ENCODE measurements at regions not wholly inside any gene's neighbourhood (a gene's known extent, or its start where the extent isn't known, plus 50 kb on each side); places are given as distances from the start of the nearest gene placed in this dataset.

DNA sequence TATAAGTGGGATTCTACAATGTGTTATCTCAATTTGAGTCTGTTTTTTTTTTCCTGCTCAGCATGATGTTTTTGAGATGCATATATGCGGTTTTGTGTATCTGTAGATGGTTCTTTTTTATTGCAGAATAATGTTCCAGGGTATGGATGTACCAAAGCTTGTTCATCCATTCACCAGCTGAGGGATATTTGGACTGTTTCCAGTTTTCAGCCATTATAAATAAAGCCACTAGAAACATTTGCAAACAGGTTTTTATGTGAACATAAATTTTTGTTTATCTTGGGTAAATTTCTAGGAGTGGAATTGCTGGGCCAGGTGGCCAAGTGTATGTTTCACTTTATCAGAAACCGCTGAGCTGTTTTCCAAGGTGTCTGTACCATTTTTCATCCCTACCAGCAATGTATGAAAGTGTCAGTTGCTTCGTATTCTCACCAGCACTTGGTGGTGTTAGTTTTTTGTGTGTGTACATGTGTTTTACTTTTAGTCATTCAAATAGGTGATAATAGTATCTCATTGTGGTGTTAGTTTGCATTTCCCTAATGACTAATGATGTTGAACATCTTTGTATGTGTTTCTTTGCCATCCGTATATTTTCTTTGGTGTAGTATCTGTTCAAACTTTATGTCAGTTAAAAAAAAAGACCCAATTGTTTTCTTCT lies 124.2 kb downstream of the CEBPB start:
- no peak for DNase-seq

DNA sequence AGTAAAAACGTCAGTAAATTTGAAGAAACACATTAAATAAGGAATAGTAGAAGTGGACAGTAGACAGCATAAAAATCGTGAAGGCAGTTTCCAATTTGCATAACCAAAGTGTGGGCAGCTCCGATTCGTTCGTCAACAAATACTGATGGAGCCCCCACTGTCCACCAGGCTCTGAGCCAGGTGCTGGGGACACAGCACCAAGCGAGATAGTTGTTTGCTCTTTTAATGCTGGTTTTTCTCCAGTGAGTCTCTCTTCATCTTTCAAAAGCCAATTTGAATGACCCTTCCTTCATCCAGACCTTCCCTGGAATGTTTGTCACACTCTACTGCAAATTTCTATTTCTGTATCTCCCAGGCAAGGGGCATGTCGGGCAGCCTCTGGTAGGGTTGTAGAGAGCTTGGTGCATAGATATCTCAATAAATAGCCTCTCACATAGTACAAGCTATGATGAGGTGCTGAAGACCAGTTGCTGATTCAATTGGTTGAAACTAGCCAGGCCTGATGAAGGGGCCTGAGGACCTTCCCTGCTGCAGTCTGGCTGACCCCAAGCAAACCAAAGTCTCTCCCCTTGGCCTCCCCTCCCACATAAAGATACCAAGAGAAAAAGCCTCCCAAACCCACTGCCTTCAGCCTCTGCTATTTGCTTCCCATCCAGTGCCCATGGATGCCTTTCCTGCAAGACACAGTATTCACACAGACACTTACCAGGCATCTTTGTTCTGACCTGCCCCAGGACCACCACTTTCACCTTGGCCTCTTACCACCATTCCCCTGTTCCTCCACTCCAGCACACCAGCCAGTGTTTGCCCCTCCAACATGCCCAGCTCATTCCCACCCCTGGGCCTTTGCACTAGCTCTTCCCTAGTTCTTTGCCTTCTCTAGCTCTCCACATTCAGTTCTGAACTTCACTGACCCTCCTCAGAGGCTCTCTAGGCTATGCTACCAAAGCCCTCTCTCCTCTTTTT lies 125.2 kb downstream of the CEBPB start:
- no peak for DNase-seq

DNA sequence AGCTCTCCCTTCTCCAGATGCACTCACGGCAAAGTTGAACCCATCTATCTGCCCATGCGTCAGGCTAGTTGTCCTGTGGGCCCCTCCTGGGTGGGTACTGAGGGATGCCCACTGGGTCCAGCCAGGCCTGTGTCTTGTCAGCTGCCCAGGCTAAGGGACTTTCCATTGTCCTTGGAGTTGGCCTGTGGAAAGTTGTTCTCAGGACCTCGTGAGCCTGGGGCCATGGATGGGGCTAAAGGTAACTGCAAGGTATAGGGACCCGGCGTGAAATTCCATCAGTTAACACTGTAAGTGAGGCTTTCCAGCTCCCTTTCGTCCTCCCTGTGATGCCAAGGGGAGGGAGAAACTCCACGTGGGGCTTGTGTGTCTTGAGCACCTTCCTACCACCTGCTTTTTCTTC lies 126.5 kb downstream of the CEBPB start:
- DNase-seq: no peak

DNA sequence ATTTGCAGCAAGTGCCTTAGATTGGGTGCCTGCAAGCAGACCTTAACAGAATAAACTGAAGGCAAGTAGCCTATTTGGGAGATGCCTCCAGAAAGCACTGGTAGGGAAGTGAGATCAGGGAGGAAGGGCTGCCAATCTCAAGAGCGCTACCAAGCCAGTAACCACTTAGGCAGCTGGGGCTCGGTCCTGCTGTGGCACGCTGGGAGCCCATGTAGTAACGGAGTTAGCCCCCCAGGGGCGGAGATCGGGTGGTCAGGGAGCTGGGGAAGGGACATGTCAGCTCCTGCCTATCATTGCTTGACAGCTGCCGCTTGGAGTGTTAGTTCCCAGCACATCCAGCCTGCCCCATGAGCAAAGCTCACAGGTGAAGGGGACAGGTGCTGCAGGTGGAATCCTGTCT lies 127.0 kb downstream of the CEBPB start:
- DNase-seq: no peak

DNA sequence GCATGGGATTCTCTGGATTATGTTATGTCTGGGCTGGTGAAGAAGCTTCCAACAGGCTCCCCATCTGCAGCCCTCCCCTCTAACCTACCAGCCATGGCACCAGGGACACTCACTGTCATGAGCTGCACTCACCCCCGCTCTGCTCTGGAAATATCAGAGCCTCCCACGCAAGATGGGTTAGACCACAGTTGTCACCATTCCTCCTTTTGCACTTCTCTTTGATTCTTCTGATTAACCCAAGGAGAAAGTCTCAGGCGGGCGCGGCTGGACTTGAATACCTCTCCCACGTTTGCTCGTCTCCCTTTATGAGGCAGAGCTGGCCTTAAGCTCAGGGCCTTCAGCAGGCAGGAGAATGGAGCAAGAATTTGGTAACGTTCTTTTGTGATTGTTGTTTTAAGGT lies 128.1 kb downstream of the CEBPB start:
- no peak for DNase-seq

DNA sequence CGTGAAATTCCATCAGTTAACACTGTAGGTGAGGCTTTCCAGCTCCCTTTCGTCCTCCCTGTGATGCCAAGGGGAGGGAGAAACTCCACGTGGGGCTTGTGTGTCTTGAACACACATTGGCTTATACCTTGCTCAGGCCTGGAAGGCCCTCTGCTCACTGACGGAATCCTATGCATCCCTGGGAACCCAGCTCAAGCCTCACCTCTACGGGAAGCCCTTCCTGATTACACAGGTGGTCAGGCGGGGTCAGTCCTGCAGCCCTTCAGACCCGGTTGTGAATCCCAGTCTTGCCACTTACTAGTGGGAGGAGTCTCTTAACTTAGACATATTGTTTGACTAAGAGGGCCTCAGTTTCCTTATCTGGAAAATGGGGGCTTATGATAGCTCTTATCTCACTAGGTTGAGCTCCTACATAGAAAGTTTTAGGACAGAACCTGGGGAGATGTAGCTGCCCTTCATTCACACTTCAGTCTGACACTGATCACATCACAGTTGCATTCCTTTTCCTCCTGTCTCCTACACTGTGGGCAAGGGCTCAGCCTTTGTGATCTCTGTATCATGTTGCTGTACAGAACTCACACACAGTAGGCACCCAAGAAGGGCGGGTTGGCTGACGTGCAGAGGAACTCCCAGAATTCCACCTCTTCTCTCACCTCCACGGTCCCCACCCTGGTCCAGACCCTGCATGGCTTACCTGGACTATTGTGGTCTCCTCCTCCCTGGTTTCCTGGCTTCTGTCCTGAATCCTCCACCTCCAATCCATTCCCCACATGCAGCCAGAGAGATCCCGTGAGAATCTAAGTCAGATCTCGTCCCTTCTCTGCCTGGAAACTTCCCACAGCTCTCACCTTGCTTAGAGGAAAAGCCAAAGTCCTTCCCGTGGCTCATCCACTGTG lies 129.6 kb downstream of the CEBPB start:
- DNase-seq: no peak

DNA sequence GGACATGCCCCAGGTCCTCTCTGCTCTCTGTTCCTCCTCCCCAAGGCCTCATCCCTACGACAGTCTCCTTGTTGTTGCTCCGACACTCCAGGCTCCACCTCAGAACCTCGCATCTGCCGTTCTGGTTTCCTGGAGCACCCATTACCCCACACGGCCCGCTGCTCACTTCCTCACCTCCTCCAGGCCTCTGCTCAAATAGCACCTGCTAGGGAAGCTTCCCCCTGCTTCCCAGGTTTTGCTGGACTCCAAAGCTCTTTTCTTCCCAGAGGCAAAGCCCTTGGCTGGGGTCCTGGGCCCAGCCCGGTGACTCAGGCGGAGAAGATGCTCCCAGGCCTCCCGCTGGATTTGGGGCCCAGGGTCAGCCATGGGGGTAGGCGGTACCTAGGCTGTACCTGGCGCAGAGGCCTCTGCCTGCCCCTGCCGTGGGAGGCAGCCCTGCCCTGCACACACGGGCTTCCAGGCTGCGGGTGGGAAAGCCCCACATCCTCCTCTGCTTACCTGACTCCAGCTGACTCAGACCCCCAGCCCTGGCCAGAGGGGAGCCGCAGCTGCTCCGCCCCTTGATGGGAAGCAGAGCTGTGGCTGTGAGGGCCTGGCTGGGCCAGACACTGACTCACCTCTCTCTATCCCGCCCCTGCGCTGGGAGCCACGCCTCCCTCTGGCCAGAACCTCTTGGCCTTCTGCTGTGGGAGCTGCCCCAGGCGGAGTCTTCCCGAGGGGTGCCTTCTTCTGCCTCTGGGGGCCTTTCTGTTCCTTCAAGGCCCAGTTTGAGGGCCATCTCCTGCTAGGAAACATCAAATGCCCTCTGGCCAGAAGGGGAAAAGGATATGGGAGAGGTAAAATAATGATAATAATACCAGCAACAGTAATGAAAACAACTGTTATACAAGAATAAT lies 130.5 kb downstream of the CEBPB start:
- DNase-seq: no peak

DNA sequence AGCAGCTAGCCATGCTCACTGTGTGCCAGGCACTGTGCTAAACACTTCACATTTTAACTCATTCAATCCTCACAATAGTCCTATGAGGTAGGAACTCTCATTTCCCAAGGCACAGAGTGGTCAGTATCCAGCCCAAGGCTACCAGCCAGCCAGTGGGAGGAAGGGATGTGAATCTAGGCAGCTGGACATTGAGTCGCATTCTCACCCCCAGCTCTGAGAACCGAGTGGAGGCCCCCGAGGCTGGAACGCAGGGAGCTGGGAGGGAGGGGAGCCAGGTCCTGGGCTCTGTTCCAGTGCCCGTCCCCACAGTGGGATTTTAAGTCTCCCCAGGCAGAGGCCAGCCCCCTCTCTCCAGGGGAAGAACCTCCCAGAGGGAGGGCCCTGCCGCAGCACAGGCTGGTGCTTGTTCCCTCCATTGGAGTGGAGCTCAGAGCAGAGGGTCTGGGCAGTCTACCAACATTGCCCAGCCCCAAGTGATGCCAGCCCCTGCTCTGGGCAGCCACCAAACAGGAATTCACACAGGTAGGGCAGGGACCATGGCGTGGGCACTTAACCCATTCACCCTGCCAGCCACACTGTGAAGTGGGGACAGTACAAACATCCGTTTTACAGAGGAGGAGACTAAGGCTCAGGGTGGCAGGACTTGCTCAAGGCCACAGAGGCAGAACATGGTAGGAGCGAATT lies 131.3 kb downstream of the CEBPB start:
- no peak for DNase-seq

DNA sequence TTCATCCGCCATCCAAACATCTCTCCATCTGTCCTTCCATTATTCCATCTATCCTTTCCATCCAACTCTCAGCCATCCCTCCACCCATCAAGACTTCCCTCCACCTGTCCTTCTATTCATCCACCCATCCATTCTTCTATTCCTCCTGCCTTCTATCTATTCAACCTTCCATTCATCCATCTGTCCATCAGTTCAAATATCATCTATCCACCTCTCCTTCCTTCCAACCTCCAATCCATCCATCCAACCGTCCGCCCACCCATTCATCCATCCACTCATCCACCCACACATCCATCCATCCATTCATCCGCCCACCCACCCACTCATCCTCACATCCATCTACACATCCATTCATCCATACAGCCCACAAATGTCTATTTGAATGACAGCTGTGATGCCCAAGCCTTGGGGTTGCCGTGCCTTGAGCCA lies 132.1 kb downstream of the CEBPB start:
- DNase-seq: no peak

DNA sequence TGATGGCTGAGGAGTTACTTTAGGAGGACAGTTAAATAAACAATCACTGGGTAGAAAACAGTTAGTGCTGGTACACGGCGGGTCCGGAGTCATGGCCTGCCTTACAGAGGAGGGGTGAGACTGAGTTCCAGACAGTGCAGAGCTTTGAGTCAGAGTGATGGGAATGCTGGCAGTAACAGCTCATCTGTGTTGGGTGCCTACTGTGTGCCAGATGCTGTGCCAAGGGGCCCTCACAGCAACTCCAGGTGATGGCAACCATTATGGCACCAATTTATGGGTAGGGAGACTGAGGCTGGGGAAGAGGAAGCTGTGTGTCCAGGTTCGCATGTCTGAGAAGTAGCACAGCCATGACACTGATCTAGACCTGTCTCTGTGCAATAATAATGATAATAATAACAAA lies 132.6 kb downstream of the CEBPB start:
- no peak for DNase-seq

DNA sequence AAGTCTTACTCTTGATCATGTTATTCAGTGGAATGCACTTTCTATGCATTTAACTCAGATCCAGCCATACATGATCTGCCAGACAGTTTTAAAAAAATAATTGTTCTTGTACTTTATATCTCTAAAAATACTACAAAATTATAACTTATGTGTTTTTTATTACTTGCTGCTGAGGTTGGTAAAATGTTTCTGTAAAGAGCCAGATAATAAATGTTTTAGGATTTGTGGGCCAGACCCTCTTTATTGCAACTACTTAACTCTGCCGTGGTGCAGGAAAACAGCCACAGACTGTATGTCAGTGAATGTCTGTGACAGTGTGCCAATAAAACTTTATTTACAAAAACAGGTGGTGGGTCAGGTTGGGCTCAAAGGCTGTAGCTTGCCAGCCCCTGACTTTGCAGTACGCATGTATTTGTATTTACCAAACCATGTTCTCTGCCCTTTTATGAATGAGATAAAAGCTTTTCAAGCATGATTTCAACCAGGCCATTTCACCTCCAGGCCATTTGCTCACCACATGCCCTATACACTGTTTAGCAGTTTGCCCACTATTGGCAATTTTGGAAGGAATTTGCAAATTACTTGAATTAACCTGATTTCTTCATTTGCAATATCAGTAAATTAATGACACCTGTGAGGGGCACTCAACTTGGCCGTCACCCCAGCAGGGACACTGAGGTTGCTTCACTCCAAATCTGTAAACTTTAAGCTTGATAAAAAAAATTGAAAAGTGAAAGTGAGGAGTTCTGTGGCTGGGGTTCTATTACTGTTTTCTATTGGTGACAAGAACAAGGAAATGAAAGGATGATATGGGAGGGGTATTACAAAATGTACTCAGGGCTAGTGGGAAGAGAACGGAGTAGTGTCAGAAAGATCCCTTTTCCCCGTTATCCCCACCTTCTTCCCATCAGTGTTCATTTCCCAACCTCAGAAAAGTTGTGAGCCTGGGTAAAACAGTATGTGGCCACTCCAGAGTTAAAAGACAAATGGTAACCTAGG lies 133.4 kb downstream of the CEBPB start:
- no peak for DNase-seq

DNA sequence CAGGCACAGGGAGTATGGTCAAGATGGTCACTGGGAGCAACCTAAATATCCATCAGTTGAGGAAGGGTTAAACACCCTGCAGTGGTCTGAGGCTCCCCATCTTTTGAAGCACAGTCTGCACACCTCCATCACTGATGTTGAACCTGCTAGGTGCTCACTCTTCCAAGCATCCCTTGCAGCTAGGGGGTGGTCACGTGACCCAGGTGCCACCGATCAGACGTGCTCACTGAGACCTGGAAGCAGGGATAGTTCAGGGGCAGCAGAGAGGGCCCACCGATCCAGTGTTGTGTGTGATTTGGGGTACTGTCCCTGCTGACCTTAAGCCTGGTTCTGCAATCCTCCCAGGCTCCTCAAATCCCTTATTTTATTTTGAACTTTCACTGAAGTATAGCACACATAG lies 134.6 kb downstream of the CEBPB start:
- DNase-seq: no peak

DNA sequence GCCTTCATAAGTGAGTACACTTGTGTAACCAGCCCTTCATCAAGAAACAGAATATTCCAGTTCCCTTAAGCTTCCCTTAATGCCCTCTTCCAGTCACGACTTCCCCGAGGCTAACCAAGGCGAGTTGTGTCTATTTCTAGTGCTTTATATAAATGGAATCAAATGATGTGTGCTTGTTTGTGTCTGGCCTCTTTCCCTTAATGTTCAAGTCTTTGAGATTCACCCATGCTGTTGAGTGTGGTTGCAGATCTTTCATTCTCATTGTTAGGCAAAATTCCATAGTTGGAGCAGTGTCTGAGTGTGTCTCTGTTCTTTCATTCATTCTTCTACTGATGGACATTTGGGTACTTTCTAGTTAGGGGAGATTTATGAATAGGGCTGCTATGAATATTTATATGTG lies 135.0 kb downstream of the CEBPB start:
- no peak for DNase-seq

DNA sequence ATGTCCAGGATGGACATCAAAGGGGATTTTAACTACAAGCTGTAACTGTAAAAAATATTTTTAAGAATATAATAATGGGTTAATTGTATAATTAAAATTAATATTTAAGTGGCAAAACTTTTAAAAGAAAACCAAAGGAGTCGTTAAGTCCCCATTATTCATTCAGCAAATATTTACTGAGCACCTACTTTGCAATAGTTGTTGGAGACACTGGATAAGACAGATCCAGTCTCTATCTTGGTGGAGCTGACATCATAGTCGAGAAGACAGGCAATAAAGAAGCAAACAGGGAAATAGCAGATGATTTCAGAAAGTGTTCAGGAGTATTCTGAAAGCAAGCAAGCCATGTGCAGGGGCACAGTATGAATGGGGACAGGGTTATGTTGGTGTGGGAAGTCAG lies 137.0 kb downstream of the CEBPB start:
- DNase-seq: no peak

DNA sequence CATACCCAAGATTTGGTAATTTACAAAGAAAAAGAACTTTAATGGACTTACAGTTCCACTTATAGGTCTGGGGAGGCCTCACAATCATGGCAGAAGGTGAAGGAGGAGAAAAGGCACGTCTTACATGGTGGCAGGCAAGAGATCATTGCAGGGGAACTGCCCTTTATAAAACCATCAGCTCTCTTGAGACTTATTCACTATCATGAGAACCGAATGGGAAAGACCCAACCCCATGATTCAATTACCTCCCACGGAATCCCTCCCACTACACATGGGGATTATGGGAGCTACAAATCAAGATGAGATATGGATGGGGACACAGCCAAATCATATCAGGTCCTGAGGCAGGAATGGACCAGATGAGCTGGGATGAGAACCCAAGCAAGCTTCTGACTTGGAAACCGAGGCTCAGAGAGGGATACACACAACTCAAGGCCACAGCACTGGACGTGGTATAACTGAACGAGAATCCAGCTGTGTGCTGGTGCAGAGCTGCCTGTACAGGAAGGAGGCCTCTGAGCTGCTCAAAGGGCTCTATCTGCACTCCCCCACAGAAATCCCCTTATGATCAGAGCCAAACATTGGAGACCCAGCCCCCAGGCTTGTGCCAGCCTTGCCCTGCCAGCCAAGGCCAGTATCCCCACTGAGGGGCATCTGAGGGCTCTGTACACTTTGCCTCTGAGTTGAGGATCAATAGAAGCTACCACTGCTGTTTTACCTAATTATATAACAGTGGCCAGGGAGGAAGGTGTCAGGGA lies 137.8 kb downstream of the CEBPB start:
- no peak for DNase-seq

DNA sequence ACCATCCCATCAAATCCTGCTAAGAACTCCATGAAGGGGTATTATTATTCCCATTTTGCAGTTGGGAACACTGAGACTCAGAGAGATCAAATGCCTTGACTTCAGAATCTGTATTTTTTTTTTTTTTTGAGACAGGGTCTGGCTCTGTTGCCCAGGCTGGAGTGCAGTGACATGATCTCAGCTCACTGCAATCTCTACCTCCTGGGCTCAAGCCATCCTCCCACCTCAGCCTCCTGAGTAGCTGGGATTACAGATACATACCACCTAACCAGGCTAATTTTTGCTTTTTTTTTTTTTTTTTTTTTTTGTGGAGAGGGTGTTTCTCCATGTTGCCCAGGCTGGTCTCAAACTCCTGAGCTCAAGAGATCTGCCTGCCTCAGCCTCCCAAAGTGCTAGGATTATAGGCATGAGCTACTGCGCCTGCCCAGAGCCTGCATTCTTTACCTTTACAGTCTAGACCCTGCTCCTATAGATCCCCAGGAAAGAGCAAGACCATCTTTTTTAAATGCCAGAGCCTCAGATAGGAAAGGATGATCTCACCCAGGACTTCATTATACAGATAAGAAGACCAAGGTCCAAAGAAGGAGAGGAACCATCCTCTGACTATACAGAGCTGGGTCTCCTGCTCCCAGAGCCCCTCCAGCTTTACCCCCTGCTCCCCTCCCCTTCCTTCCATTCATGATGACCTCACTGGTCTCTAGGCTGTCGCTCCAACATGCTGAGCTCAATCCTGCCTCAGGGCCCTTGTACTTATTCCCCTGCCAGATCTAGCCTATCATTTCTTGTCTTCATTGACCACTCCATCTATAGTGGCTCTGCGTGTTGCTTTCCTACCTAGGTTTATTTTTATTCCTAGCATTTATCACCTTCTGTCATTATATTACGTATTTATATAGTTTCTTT lies 138.6 kb downstream of the CEBPB start:
- no peak for DNase-seq

DNA sequence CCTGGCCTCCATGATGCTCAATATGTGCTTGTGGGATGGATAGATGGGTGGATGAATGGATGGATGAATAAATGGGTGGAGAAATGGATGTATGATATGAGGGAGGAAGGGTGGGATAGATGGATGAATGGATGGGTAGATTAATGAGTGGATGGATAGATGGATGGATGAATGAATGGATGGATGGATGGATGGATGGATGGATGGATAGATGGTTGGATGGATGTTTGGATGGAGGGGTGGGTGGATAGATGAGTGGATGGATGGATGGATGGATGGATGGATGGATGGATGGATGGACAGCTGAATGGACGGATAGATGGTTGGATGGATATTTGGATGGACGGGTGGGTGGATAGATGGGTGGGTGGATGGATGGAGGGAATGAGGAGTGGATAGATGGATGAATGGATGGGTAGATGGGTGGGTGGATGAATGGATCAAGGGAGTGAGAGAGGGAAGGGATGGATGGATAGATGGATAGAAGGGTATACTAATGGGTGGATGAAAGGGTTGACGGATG lies 139.4 kb downstream of the CEBPB start:
- DNase-seq: no peak
